Astrocyte (in vitro differentiated cells and primary cell): ENCODE measurements at regions not wholly inside any gene's neighbourhood (a gene's known extent, or its start where the extent isn't known, plus 50 kb on each side); places are given as distances from the start of the nearest gene placed in this dataset.

Experiments used
- CTCF ChIP-seq: IDR thresholded peaks from 2 replicates; pipeline ENCODE4 v1.5.1; 2011; ENCODE audit warnings: low read depth, mild to moderate bottlenecking, inconsistent platforms, low read length, moderate library complexity; ENCODE audit not compliant: insufficient read depth
- EZH2 ChIP-seq: IDR thresholded peaks from 2 replicates; pipeline ENCODE4 v1.6.1; 2012; ENCODE audit warnings: mild to moderate bottlenecking, low read length, inconsistent platforms; ENCODE audit not compliant: insufficient read depth

GRCh38 chr19:31204115-31204514 lies 145.1 kb downstream of the TSHZ3 start:
- TF ChIP-seq CTCF: no peak
- no peak for TF ChIP-seq EZH2
